SU-DHL-6 (cell line): ENCODE measurements at regions not wholly inside any gene's neighbourhood (a gene's known extent, or its start where the extent isn't known, plus 50 kb on each side); places are given as distances from the start of the nearest gene placed in this dataset.

ENCODE experiments used
- EZH2phosphoT487 ChIP-seq: fragments of 200-600 bp; sonication (generic), shearing (Covaris generic); conservative IDR thresholded peaks from 2 replicates; pipeline ENCODE4 v1.6.1; 2018; ENCODE audit warnings: mild to moderate bottlenecking, antibody characterized with exemption, low read length, moderate library complexity, mixed read lengths
- TF ChIP-seq, protein P1 (sequence below): fragments of 200-600 bp; sonication (generic); IDR thresholded peaks from one replicate; pipeline ENCODE4 v1.5.1; 2017; ENCODE audit warnings: antibody characterized with exemption, mild to moderate bottlenecking, low read length, moderate library complexity; ENCODE audit not compliant: insufficient read depth, poor library complexity, severe bottlenecking

DNA sequence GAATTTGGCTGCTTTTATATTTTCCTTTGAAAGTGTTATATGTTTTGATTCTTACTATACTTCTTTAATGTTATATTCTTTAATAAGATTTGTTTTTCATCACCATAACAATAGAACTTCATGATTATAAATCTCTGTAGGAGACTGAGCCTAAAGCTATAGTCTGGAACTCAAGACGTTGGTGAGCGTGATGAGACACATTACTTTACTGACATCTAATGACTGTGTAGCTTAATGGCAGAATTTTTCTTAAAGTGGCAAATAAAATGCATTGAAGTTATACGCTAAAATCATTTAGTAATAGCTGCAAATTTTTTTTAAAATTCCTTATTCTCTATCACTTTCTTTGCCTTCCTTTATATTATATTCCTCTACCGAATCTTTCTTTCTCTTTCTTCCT is 56.1 kb upstream of the HAO2 start:
- TF ChIP-seq, protein P1, sequence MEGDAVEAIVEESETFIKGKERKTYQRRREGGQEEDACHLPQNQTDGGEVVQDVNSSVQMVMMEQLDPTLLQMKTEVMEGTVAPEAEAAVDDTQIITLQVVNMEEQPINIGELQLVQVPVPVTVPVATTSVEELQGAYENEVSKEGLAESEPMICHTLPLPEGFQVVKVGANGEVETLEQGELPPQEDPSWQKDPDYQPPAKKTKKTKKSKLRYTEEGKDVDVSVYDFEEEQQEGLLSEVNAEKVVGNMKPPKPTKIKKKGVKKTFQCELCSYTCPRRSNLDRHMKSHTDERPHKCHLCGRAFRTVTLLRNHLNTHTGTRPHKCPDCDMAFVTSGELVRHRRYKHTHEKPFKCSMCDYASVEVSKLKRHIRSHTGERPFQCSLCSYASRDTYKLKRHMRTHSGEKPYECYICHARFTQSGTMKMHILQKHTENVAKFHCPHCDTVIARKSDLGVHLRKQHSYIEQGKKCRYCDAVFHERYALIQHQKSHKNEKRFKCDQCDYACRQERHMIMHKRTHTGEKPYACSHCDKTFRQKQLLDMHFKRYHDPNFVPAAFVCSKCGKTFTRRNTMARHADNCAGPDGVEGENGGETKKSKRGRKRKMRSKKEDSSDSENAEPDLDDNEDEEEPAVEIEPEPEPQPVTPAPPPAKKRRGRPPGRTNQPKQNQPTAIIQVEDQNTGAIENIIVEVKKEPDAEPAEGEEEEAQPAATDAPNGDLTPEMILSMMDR, result no peak
- no peak for TF ChIP-seq EZH2phosphoT487
